Mesothelial cell of epicardium (in vitro differentiated cells): ENCODE measurements at regions not wholly inside any gene's neighbourhood (a gene's known extent, or its start where the extent isn't known, plus 50 kb on each side); places are given as distances from the start of the nearest gene placed in this dataset.

Experiments used
- DNase-seq, 2 experiments: peaks; one replicate each; pipeline ENCODE4 v3.0.0; 2021; ENCODE audit warnings: low spot score in 2 of 2; ENCODE audit not compliant: unreplicated experiment in 2 of 2
- H3K27ac Mint-ChIP-seq: 2 replicates; pipeline ENCODE4 v1.8.0; 2021; ENCODE audit warnings: mixed read lengths
- H3K27me3 Mint-ChIP-seq: 2 replicates; pipeline ENCODE4 v1.8.0; 2021; ENCODE audit warnings: low read depth, mixed read lengths
- H3K36me3 Mint-ChIP-seq: 2 replicates; pipeline ENCODE4 v1.8.0; 2021; ENCODE audit warnings: mixed read lengths
- H3K4me1 Mint-ChIP-seq: 2 replicates; pipeline ENCODE4 v1.8.0; 2021; ENCODE audit warnings: mixed read lengths
- H3K4me3 Mint-ChIP-seq: 2 replicates; pipeline ENCODE4 v1.8.0; 2021; ENCODE audit warnings: mild to moderate bottlenecking, moderate library complexity, mixed read lengths
- H3K9me3 Mint-ChIP-seq: 2 replicates; pipeline ENCODE4 v1.8.0; 2021; ENCODE audit warnings: mixed read lengths
- TF ChIP-seq, protein P1 (sequence below): fragments of 200-600 bp; sonication (generic); IDR thresholded peaks from one replicate; pipeline ENCODE4 v1.5.0; 2021; ENCODE audit warnings: antibody characterized with exemption; ENCODE audit not compliant: unreplicated experiment

DNA sequence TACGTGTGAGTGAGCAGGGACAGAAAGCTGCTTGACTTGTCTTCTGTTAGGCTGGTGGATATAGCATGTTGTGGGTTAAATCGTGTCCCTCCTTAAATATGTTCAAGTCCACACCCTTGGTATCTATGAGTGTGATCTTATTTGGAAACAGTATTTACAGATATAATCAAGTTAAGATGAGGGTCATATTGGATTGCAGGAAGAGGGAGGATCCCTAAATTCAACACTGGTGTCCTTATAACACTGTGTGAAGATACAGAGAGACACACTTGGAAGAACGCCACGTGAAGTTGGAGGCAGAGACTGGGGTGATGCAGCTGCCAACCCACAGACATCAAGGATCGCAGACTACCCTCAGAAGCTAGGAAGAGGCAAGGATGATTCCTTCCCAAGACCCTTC, 275.2 kb upstream of the SSTR1 start:
- peaks cover 3% of the 10 kb centered on the region for H3K27me3 Mint-ChIP-seq

DNA sequence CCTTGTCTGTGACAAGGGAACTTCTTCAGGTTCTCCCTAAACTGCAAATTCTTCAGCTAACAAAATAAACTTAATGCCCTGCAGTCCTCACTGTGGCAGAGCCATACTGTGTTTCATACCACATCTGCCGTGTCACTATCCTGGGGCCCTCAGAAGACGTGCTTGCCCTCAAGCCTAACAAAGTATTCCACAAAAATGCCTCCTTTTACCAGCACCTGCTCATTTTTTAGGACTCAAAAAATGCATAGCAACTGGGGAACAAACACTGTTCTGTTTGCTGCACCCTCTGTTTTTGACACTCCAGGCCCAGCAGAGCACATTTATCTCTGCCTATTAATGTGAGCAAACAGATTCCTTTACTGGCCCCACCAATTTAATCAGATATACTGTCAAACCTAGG, 270.7 kb upstream of the SSTR1 start:
- H3K9me3 Mint-ChIP-seq: no peaks in the 10 kb centered on the region
- no peak overlapping the region for H3K4me3 Mint-ChIP-seq
- TF ChIP-seq, protein P1, sequence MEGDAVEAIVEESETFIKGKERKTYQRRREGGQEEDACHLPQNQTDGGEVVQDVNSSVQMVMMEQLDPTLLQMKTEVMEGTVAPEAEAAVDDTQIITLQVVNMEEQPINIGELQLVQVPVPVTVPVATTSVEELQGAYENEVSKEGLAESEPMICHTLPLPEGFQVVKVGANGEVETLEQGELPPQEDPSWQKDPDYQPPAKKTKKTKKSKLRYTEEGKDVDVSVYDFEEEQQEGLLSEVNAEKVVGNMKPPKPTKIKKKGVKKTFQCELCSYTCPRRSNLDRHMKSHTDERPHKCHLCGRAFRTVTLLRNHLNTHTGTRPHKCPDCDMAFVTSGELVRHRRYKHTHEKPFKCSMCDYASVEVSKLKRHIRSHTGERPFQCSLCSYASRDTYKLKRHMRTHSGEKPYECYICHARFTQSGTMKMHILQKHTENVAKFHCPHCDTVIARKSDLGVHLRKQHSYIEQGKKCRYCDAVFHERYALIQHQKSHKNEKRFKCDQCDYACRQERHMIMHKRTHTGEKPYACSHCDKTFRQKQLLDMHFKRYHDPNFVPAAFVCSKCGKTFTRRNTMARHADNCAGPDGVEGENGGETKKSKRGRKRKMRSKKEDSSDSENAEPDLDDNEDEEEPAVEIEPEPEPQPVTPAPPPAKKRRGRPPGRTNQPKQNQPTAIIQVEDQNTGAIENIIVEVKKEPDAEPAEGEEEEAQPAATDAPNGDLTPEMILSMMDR: no peak
- DNase-seq: no peak
- peaks cover 10% of the 10 kb centered on the region for H3K4me1 Mint-ChIP-seq
- H3K27ac Mint-ChIP-seq: no peak overlapping the region
- H3K27me3 Mint-ChIP-seq: peaks cover 3% of the 10 kb centered on the region
- H3K36me3 Mint-ChIP-seq: no peaks in the 10 kb centered on the region

More for the DNA sequence above, 275.2 kb upstream of the SSTR1 start:
- H3K27ac Mint-ChIP-seq: no peak overlapping the region
- no peak overlapping the region for H3K4me3 Mint-ChIP-seq
- no peak for DNase-seq
- no peaks in the 10 kb centered on the region for H3K9me3 Mint-ChIP-seq
- H3K4me1 Mint-ChIP-seq: peaks cover 11% of the 10 kb centered on the region
- TF ChIP-seq, protein P1: no peak
- no peaks in the 10 kb centered on the region for H3K36me3 Mint-ChIP-seq

DNA sequence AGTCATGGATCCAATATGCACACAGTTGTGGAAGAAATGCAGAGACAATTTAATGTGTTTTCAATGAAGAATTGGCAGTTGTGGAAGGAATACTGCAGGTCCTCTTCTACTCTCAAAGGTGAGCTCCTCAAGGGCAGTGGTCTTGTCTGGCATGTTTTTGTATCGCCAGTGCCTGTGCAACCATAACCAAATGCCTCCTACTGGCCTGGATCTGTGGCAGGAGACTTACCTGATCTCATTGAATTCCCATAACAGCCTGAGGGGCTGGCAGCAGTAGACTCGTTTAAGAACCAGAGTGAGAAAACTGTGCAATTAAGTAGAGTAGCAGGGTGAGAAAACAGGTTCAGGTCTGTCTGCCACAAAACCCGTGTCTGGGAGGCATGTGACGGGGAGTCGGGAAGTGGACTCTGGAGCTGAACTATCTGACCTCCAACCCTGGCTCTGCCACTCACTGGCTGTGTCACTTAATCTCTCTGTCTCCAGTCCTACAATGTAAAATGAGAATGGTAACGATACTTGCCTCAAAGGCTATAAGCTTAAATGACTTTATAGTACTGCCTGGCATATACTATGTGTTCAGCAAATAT, 268.2 kb upstream of the SSTR1 start:
- no peak for DNase-seq
- TF ChIP-seq, protein P1: no peak
- Mint-ChIP-seq H3K4me3 (no peak overlapping the region), H3K36me3 (peaks cover 1% of the 10 kb centered on the region), H3K9me3 (peaks cover 11% of the 10 kb centered on the region), H3K27me3 (no peaks in the 10 kb centered on the region), H3K4me1 (peaks cover 10% of the 10 kb centered on the region), H3K27ac (no peak overlapping the region)

DNA sequence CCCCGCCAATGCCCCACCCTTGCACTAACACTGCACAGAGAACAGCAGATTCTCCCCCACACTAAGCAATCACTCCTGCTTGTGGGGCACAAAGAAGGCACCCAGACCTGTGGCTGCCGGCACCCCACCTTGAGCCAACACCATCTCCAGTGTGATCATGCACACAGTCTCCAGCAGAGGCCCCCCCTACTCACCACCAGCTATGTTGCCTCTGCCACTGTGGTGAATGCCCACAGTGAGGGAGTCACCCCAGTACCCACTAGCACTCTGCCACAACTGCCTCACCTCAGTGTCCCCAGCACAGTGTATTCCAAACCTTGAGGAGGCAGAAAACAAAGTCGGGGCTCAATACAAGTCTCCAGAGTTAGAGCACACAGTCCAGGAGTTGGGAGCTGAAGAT, 261.7 kb upstream of the SSTR1 start:
- no peak overlapping the region for H3K4me3 Mint-ChIP-seq
- H3K9me3 Mint-ChIP-seq: peaks cover 58% of the 10 kb centered on the region
- no peak overlapping the region for H3K27ac Mint-ChIP-seq
- no peak for DNase-seq
- TF ChIP-seq, protein P1: no peak
- H3K36me3 Mint-ChIP-seq: peaks cover 4% of the 10 kb centered on the region
- H3K4me1 Mint-ChIP-seq: no peaks in the 10 kb centered on the region
- no peaks in the 10 kb centered on the region for H3K27me3 Mint-ChIP-seq

DNA sequence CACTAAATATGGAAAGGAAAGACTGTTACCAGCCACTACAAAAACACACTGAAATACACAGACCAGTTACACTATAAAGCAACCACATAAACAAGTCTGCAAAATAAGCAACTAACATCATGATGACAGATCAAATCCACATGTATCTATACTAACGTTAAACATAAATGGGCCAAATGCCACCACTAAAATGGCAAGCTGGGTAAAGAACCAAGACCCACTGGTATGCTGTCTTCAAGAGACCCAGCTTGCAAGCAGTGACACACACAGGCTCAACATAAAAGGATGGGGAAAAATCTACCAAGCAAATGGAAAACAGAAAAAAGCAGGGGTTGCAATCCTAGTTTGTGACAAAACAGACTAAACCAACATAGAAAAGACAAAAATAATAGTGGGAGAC, 260.9 kb upstream of the SSTR1 start:
- Mint-ChIP-seq H3K27me3 (no peaks in the 10 kb centered on the region), H3K9me3 (peaks cover 58% of the 10 kb centered on the region), H3K4me1 (no peaks in the 10 kb centered on the region), H3K36me3 (peaks cover 4% of the 10 kb centered on the region), H3K27ac (no peak overlapping the region), H3K4me3 (no peak overlapping the region)
- TF ChIP-seq, protein P1: no peak
- DNase-seq: no peak

DNA sequence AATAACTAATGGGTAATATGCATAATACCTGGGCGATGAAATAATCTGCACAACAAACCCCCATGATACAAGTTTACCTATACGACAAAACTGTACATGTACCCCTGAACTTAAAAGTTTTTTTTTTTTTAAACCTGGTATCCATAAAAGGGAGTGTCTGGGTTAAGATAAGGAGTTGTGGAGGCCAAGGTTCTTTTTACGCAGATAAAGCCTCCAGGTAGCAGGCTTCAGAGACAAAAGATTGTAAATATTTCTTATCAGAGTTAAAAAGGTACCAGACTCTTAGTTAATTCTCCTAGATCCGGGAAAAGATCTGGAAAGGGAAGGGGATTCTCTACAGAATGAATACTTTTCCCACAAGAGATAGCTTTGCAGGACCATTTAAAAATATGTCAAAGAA, 259.4 kb upstream of the SSTR1 start:
- no peak overlapping the region for H3K27ac Mint-ChIP-seq
- TF ChIP-seq, protein P1: no peak
- H3K36me3 Mint-ChIP-seq: peaks cover 4% of the 10 kb centered on the region

More for the DNA sequence above, 259.4 kb upstream of the SSTR1 start:
- no peak for DNase-seq
- Mint-ChIP-seq H3K9me3 (peaks cover 58% of the 10 kb centered on the region), H3K27me3 (no peaks in the 10 kb centered on the region), H3K4me3 (no peak overlapping the region), H3K4me1 (no peaks in the 10 kb centered on the region)
